ENCODE measurements at regions not wholly inside any gene's neighbourhood (a gene's known extent, or its start where the extent isn't known, plus 50 kb on each side); places are given as distances from the start of the nearest gene placed in this dataset.

- H3K4me3 ChIP-seq: no peak overlapping the region
- DNase-seq (ENCODE audit: low spot score) (no peak), ATAC-seq (ENCODE audit: insufficient number of reproducible peaks, low FRiP score, low read depth) (no peak)
- H3K27ac ChIP-seq: no peak overlapping the region
- TF ChIP-seq, protein P1, sequence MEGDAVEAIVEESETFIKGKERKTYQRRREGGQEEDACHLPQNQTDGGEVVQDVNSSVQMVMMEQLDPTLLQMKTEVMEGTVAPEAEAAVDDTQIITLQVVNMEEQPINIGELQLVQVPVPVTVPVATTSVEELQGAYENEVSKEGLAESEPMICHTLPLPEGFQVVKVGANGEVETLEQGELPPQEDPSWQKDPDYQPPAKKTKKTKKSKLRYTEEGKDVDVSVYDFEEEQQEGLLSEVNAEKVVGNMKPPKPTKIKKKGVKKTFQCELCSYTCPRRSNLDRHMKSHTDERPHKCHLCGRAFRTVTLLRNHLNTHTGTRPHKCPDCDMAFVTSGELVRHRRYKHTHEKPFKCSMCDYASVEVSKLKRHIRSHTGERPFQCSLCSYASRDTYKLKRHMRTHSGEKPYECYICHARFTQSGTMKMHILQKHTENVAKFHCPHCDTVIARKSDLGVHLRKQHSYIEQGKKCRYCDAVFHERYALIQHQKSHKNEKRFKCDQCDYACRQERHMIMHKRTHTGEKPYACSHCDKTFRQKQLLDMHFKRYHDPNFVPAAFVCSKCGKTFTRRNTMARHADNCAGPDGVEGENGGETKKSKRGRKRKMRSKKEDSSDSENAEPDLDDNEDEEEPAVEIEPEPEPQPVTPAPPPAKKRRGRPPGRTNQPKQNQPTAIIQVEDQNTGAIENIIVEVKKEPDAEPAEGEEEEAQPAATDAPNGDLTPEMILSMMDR (IDR thresholded peaks at IDR 0.05): no peak
- no peaks in the 10 kb centered on the region for H3K27me3 ChIP-seq (replicated peaks; ENCODE audit: insufficient read depth)
- no peaks in the 10 kb centered on the region for H3K36me3 ChIP-seq
- H3K9me3 ChIP-seq: no peaks in the 10 kb centered on the region
- H3K4me1 ChIP-seq (ENCODE audit: control insufficient read depth in 1 of 2, low read depth in 2 of 2): no peaks in the 10 kb centered on the region
Measured at GRCh38 chr16:63978240-63978639, 1143.6 kb downstream of the CDH11 start.

DNA sequence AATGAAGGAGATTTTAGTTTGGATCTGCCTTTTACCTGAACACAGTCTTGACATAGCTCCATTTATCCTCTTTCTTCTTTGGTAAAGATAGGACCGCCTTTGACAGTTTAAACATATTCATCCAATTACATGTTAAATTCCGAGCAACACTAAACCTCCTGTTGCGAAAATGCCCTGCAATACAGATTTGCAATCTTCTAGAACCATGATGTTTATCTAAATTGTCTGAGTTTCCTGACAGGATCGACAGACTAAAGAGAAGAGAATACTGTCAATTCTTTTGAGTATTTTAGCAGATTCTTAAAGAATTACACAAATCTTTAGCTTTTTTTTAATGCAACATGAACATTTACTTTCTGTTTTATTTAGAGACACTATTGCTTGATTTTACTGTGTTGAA, 1145.5 kb downstream of the CDH11 start:
- TF ChIP-seq, protein P1 (IDR thresholded peaks at IDR 0.05): no peak
- no peak overlapping the region for H3K4me3 ChIP-seq
- H3K36me3 ChIP-seq: no peaks in the 10 kb centered on the region
- DNase-seq (ENCODE audit: low spot score) (no peak), ATAC-seq (ENCODE audit: insufficient number of reproducible peaks, low FRiP score, low read depth) (no peak)
- H3K4me1 ChIP-seq (ENCODE audit: control insufficient read depth in 1 of 2, low read depth in 2 of 2): no peaks in the 10 kb centered on the region
- H3K9me3 ChIP-seq: no peaks in the 10 kb centered on the region
- no peak overlapping the region for H3K27ac ChIP-seq
- H3K27me3 ChIP-seq (replicated peaks; ENCODE audit: insufficient read depth): no peaks in the 10 kb centered on the region

DNA sequence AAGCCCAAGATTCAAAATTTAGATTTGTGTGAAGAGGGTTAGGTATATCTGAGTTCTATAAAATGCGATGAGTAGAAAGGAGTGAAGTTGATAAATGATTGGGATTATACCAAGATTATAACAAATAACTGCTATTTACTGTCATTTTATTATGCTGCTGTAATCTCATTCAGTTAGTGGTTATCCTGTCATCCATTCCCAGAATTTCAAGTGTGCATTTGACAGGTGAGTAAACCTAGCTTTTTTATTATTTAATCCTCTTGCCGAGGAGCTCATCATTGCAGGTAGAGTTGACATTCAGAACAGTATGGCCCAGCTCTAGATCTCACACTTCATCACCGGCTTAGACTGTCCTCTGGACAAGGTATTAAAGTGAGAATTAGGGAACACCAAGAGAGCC, 1146.2 kb downstream of the CDH11 start:
- H3K27me3 ChIP-seq (replicated peaks; ENCODE audit: insufficient read depth): no peaks in the 10 kb centered on the region
- TF ChIP-seq, protein P1 (IDR thresholded peaks at IDR 0.05): no peak
- no peak for DNase-seq (ENCODE audit: low spot score)
- no peaks in the 10 kb centered on the region for H3K9me3 ChIP-seq
- H3K4me3 ChIP-seq: no peak overlapping the region
- no peak for ATAC-seq (ENCODE audit: insufficient number of reproducible peaks, low FRiP score, low read depth)
- no peaks in the 10 kb centered on the region for H3K36me3 ChIP-seq
- no peak overlapping the region for H3K27ac ChIP-seq
- H3K4me1 ChIP-seq (ENCODE audit: control insufficient read depth in 1 of 2, low read depth in 2 of 2): no peaks in the 10 kb centered on the region

DNA sequence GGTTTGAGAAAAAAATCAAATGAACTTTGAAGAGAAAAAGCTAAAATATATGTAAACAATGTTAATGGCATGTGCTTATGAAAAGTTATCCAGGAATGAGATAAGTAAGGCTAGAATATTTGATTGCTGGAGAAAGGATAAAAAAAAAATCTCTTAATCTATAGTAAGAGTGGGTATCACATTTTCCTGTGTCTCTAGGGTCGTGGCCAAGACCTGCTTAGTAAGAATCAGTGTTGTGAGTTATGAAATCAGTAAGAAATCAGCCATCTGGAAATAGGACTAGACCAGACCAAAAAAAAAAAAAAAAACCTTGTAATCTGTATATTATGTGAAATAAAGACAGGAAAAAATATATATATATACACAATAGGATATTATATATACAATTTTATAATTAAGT, 1153.9 kb downstream of the CDH11 start:
- no peaks in the 10 kb centered on the region for H3K27me3 ChIP-seq (replicated peaks; ENCODE audit: insufficient read depth)
- DNase-seq (ENCODE audit: low spot score) (no peak), ATAC-seq (ENCODE audit: insufficient number of reproducible peaks, low FRiP score, low read depth) (no peak)
- no peaks in the 10 kb centered on the region for H3K36me3 ChIP-seq
- H3K27ac ChIP-seq: no peak overlapping the region
- TF ChIP-seq, protein P1 (IDR thresholded peaks at IDR 0.05): no peak
- no peaks in the 10 kb centered on the region for H3K4me1 ChIP-seq (ENCODE audit: control insufficient read depth in 1 of 2, low read depth in 2 of 2)
- H3K4me3 ChIP-seq: no peak overlapping the region
- H3K9me3 ChIP-seq: no peaks in the 10 kb centered on the region

DNA sequence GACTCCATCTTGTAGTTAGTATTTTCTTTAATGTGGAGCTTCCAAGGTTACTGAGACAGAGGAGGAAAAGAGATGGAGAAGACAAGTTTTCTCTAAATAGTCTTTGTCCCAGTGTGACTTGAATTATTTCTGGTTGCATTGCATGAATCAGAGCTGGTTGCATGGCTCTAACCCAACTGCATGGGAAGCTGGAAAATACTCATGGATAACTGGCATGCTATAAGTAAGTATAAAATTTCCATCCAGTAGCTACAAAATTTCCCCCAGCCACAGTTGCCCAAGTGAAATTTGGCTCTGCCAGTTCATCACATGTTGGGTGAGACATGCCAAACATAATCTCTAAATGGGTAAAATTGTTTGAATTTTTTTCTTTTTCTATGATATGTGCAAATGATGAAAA, 1161.5 kb downstream of the CDH11 start:
- TF ChIP-seq, protein P1 (IDR thresholded peaks at IDR 0.05): no peak
- no peak for DNase-seq (ENCODE audit: low spot score)
- no peak for ATAC-seq (ENCODE audit: insufficient number of reproducible peaks, low FRiP score, low read depth)
- Histone ChIP-seq H3K4me3 (no peak overlapping the region), H3K27me3 (replicated peaks; ENCODE audit: insufficient read depth) (no peaks in the 10 kb centered on the region), H3K4me1 (ENCODE audit: control insufficient read depth in 1 of 2, low read depth in 2 of 2) (peaks cover 0 to 7% of the 10 kb centered on the region in 2 donors), H3K36me3 (no peaks in the 10 kb centered on the region), H3K9me3 (no peaks in the 10 kb centered on the region), H3K27ac (no peak overlapping the region)
